Astrocyte of the spinal cord (primary cell): ENCODE measurements at regions not wholly inside any gene's neighbourhood (a gene's known extent, or its start where the extent isn't known, plus 50 kb on each side); places are given as distances from the start of the nearest gene placed in this dataset.

Experiments used
- DNase-seq: peaks from one replicate; pipeline ENCODE4 v3.0.0; 2011; ENCODE audit warnings: low read depth, low spot score
- H3K4me3 ChIP-seq: 2 replicates; pipeline ENCODE4 v1.5.1; 2011; ENCODE audit warnings: low read depth, mild to moderate bottlenecking, low read length, moderate library complexity
- CTCF ChIP-seq: IDR thresholded peaks from 2 replicates; pipeline ENCODE4 v1.5.1; 2012; ENCODE audit warnings: low read depth, mild to moderate bottlenecking, low read length, inconsistent platforms
- in situ Hi-C: cut with HindIII; loops from 2 replicates; pipeline ENCODE4 v1.10.0; 2017; ENCODE audit warnings: low sequenced_read_pairs

- H3K4me3 ChIP-seq, result no peak overlapping the region
- no peak for DNase-seq
- no peak for TF ChIP-seq CTCF
- in situ Hi-C loops, result no loop called here
These were observed 53.1 kb upstream of the VSX1 start for GRCh38 chr20:25135031-25135430.

- H3K4me3 ChIP-seq, result no peak overlapping the region
- TF ChIP-seq CTCF, result no peak
- in situ Hi-C loops, result no loop called here
- DNase-seq, result no peak
These were observed 54.1 kb upstream of the VSX1 start for GRCh38 chr20:25136056-25136455.

- H3K4me3 ChIP-seq, result no peak overlapping the region
- in situ Hi-C loops, result no loop called here
- TF ChIP-seq CTCF, result no peak
- DNase-seq, result peak; percentile 90
These were observed 55.0 kb upstream of the VSX1 start for GRCh38 chr20:25136643-25137559.

- H3K4me3 ChIP-seq, result no peak overlapping the region
- DNase-seq, result no peak
- TF ChIP-seq CTCF, result no peak
- in situ Hi-C loops, result no loop called here
These were observed 56.3 kb upstream of the ENTPD6 start for GRCh38 chr20:25139029-25139705.

- in situ Hi-C loops, result no loop called here
- DNase-seq, result no peak
- TF ChIP-seq CTCF, result no peak
- H3K4me3 ChIP-seq, result no peak overlapping the region
These were observed 54.5 kb upstream of the ENTPD6 start for GRCh38 chr20:25140968-25141367.

GRCh38 chr20:25142435-25142834 lies 53.1 kb upstream of the ENTPD6 start:
- TF ChIP-seq CTCF, result no peak
- no peak for DNase-seq
- in situ Hi-C loops, result no loop called here
- no peak overlapping the region for H3K4me3 ChIP-seq
